ENCODE measurements at regions not wholly inside any gene's neighbourhood (a gene's known extent, or its start where the extent isn't known, plus 50 kb on each side); places are given as distances from the start of the nearest gene placed in this dataset.
"Not testable (repeated sequence)": the region's sequence is repeated elsewhere in the genome, so short reads cannot be mapped to it uniquely, and the experiment has no call there.

DNA sequence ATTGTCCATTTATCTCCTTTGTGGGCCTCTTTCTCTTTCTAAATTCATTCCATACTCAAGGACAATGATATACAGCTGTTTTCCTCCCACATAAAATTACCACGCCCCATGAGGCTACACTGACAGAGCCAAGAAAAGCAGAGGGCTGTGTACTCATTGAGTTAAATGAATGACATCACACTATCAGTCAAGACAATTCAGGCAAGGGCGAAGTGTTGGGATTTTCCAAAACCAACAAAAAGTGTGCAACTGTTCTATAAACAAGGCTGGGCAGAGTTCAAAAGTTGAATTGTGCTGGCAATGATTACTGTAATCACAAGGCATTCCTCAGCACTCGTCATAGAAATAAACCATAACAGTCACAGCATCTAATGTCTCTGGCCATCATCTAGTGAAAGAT lies 799.6 kb upstream of the DIAPH2 start:
- DNase-seq (no peak), ATAC-seq (ENCODE audit: low read depth in 2 of 2) (no peak)
- H3K9me3 Mint-ChIP-seq = peaks cover 0 to 2% (median 0%) of the 10 kb centered on the region in 7 donors
- no peaks in the 10 kb centered on the region for H3K36me3 Mint-ChIP-seq
- H3K27me3 Mint-ChIP-seq = no peaks in the 10 kb centered on the region
- H3K27ac Mint-ChIP-seq = no peak overlapping the region
- no peak overlapping the region for H3K4me3 Mint-ChIP-seq
- H3K4me1 Mint-ChIP-seq = no peaks in the 10 kb centered on the region

GRCh38 chrX:95889279-95889678 lies 795.4 kb upstream of the DIAPH2 start:
- H3K27me3 Mint-ChIP-seq = no peaks in the 10 kb centered on the region
- ATAC-seq (ENCODE audit: low read depth in 2 of 2) = no peak
- no peak overlapping the region for H3K4me3 Mint-ChIP-seq
- no peak overlapping the region for H3K27ac Mint-ChIP-seq
- DNase-seq = no peak
- no peaks in the 10 kb centered on the region for H3K4me1 Mint-ChIP-seq
- H3K36me3 Mint-ChIP-seq = no peaks in the 10 kb centered on the region
- H3K9me3 Mint-ChIP-seq = peaks cover 0 to 3% (median 0%) of the 10 kb centered on the region in 7 donors

GRCh38 chrX:95893636-95894035 lies 791.0 kb upstream of the DIAPH2 start:
- Mint-ChIP-seq H3K27ac (no peak overlapping the region), H3K36me3 (no peaks in the 10 kb centered on the region), H3K4me1 (no peaks in the 10 kb centered on the region)

DNA sequence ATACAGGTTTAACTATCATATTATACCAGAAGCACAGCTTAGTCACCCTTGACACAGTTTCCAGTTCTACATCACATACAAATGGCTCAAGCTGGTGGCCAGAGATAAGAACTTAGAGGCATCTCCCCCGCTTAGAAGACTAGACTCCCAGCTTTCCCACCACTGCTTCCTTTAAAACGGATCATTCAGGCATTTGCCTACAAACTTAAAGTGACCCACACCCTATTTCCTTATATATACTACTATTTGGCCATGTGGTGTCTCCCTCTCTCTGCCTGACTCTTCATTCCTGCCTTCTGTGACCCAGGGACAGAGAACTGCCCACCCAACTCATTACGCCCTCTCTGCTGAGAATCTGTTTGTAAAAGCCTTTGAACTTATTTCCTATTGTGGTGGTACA lies 781.2 kb upstream of the DIAPH2 start:
- no peak overlapping the region for H3K4me3 Mint-ChIP-seq
- ATAC-seq (ENCODE audit: low read depth in 2 of 2) = no peak
- H3K36me3 Mint-ChIP-seq = no peaks in the 10 kb centered on the region
- peak overlapping the region in 1 of 6 donors; percentile 36 for H3K27ac Mint-ChIP-seq
- H3K4me1 Mint-ChIP-seq = no peaks in the 10 kb centered on the region
- H3K27me3 Mint-ChIP-seq = no peaks in the 10 kb centered on the region
- DNase-seq = no peak
- peaks cover 0 to 4% (median 0%) of the 10 kb centered on the region in 7 donors for H3K9me3 Mint-ChIP-seq

More at GRCh38 chrX:95893636-95894035, 791.0 kb upstream of the DIAPH2 start:
- Mint-ChIP-seq H3K4me3 (no peak overlapping the region), H3K9me3 (peaks cover 0 to 3% (median 0%) of the 10 kb centered on the region in 7 donors), H3K27me3 (no peaks in the 10 kb centered on the region)
- DNase-seq (no peak), ATAC-seq (ENCODE audit: low read depth in 2 of 2) (no peak)

- no peak for ATAC-seq (ENCODE audit: low read depth in 2 of 2)
- H3K27me3 Mint-ChIP-seq = no peaks in the 10 kb centered on the region
- H3K9me3 Mint-ChIP-seq = peaks cover 0 to 4% (median 0%) of the 10 kb centered on the region in 7 donors
- H3K4me1 Mint-ChIP-seq = no peaks in the 10 kb centered on the region
- no peak overlapping the region for H3K4me3 Mint-ChIP-seq
- no peaks in the 10 kb centered on the region for H3K36me3 Mint-ChIP-seq
- H3K27ac Mint-ChIP-seq = no peak overlapping the region
- DNase-seq = no peak
Observed at GRCh38 chrX:95903975-95904374, 780.7 kb upstream of the DIAPH2 start.

DNA sequence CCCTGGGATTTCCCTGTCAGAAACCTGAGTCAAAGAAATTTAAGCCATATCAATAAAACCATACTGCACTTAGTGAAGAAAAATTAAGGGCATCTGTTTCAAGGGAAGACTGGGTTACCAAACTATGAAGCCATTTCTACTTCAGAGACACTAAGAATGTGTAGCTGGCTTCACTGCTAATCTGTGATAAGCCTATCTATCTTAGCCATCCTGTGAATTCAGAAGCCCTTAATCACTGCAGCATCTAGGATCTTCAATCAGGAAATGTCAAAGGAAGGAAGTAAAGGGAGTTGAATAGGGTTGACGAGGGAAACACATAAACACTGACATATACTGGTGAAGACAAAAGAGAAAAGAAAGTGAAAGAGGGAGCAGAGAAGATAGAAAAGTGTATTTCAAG lies 777.6 kb upstream of the DIAPH2 start:
- Mint-ChIP-seq H3K27me3 (no peaks in the 10 kb centered on the region), H3K4me3 (no peak overlapping the region), H3K4me1 (no peaks in the 10 kb centered on the region), H3K27ac (no peak overlapping the region), H3K36me3 (no peaks in the 10 kb centered on the region), H3K9me3 (peaks cover 0 to 7% (median 2%) of the 10 kb centered on the region in 7 donors)
- ATAC-seq (ENCODE audit: low read depth in 2 of 2) (no peak), DNase-seq (no peak)

GRCh38 chrX:95911062-95911461 lies 773.6 kb upstream of the DIAPH2 start:
- DNase-seq (no peak), ATAC-seq (ENCODE audit: low read depth in 2 of 2) (no peak)
- Mint-ChIP-seq H3K4me3 (no peak overlapping the region), H3K4me1 (no peaks in the 10 kb centered on the region), H3K36me3 (no peaks in the 10 kb centered on the region), H3K9me3 (peaks cover 0 to 3% (median 2%) of the 10 kb centered on the region in 7 donors), H3K27ac (no peak overlapping the region), H3K27me3 (no peaks in the 10 kb centered on the region)

GRCh38 chrX:95919605-95920004 lies 765.0 kb upstream of the DIAPH2 start:
- H3K9me3 Mint-ChIP-seq = peaks cover 0 to 4% (median 2%) of the 10 kb centered on the region in 7 donors
- H3K4me1 Mint-ChIP-seq = no peaks in the 10 kb centered on the region
- H3K36me3 Mint-ChIP-seq = no peaks in the 10 kb centered on the region
- DNase-seq (no peak), ATAC-seq (ENCODE audit: low read depth in 2 of 2) (no peak)
- no peaks in the 10 kb centered on the region for H3K27me3 Mint-ChIP-seq
- H3K27ac Mint-ChIP-seq = no peak overlapping the region
- no peak overlapping the region for H3K4me3 Mint-ChIP-seq

GRCh38 chrX:95945528-95945927 lies 739.1 kb upstream of the DIAPH2 start:
- H3K9me3 Mint-ChIP-seq = no peaks in the 10 kb centered on the region
- ATAC-seq (ENCODE audit: low read depth in 2 of 2) = no peak
- H3K27ac Mint-ChIP-seq = no peak overlapping the region
- no peak overlapping the region for H3K4me3 Mint-ChIP-seq
- no peaks in the 10 kb centered on the region for H3K27me3 Mint-ChIP-seq
- no peak for DNase-seq
- H3K36me3 Mint-ChIP-seq = no peaks in the 10 kb centered on the region
- no peaks in the 10 kb centered on the region for H3K4me1 Mint-ChIP-seq

DNA sequence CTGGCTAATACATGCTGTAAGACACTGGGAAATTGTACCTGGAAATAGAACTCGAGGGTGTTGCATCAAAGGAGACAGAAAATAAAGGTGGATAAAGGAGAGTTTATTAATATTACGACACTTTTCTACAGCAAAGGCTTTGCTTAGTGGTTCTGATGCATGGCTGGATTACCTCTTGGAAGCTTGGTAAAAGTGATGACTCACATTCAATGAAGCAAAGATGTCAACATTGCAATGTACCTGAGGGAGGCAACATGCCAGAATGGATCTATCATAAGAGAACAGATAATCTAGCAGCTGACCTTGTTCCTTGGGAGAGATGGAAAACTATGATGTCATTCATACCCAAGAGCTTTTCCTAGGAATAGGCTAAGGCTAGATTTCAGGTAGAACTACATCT lies 735.1 kb upstream of the DIAPH2 start:
- DNase-seq (no peak), ATAC-seq (ENCODE audit: low read depth in 2 of 2) (no peak)
- no peaks in the 10 kb centered on the region for H3K4me1 Mint-ChIP-seq
- no peak overlapping the region for H3K27ac Mint-ChIP-seq
- H3K27me3 Mint-ChIP-seq = no peaks in the 10 kb centered on the region
- no peaks in the 10 kb centered on the region for H3K36me3 Mint-ChIP-seq
- H3K9me3 Mint-ChIP-seq = no peaks in the 10 kb centered on the region
- H3K4me3 Mint-ChIP-seq = no peak overlapping the region

DNA sequence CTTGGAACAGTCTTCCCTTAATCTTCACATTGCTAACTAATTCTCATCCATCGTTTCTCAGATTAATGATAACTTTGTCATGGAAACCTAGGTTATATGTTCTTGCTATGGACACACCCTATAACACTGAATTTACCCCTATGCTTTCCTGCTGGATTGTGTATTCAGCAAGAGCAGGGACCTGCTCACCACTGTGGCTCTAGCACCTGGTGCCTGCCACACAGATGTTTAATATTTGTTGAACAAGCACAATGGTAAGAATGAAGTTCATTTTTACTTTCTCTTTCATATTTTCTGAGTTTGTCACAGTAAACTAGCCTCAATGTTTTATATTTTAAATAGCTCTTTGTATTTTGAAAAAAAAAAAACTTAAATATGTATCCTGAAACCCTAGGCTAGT lies 734.0 kb upstream of the DIAPH2 start:
- Mint-ChIP-seq H3K27me3 (no peaks in the 10 kb centered on the region), H3K4me3 (no peak overlapping the region), H3K4me1 (no peaks in the 10 kb centered on the region), H3K9me3 (no peaks in the 10 kb centered on the region), H3K36me3 (no peaks in the 10 kb centered on the region), H3K27ac (no peak overlapping the region)
- ATAC-seq (ENCODE audit: low read depth in 2 of 2) = no peak
- no peak for DNase-seq

GRCh38 chrX:95953564-95953963 lies 731.1 kb upstream of the DIAPH2 start:
- Mint-ChIP-seq H3K36me3 (no peaks in the 10 kb centered on the region), H3K9me3 (peaks cover 0 to 7% (median 2%) of the 10 kb centered on the region in 7 donors), H3K27ac (no peak overlapping the region), H3K27me3 (no peaks in the 10 kb centered on the region), H3K4me3 (no peak overlapping the region), H3K4me1 (no peaks in the 10 kb centered on the region)
- DNase-seq (no peak), ATAC-seq (ENCODE audit: low read depth in 2 of 2) (no peak)

GRCh38 chrX:95956745-95957144 lies 727.9 kb upstream of the DIAPH2 start:
- H3K27ac Mint-ChIP-seq = no peak overlapping the region
- H3K27me3 Mint-ChIP-seq = no peaks in the 10 kb centered on the region
- peaks cover 0 to 14% (median 7%) of the 10 kb centered on the region in 7 donors for H3K9me3 Mint-ChIP-seq
- DNase-seq = no peak
- no peaks in the 10 kb centered on the region for H3K4me1 Mint-ChIP-seq
- H3K4me3 Mint-ChIP-seq = no peak overlapping the region
- ATAC-seq (ENCODE audit: low read depth in 2 of 2) = no peak
- no peaks in the 10 kb centered on the region for H3K36me3 Mint-ChIP-seq

DNA sequence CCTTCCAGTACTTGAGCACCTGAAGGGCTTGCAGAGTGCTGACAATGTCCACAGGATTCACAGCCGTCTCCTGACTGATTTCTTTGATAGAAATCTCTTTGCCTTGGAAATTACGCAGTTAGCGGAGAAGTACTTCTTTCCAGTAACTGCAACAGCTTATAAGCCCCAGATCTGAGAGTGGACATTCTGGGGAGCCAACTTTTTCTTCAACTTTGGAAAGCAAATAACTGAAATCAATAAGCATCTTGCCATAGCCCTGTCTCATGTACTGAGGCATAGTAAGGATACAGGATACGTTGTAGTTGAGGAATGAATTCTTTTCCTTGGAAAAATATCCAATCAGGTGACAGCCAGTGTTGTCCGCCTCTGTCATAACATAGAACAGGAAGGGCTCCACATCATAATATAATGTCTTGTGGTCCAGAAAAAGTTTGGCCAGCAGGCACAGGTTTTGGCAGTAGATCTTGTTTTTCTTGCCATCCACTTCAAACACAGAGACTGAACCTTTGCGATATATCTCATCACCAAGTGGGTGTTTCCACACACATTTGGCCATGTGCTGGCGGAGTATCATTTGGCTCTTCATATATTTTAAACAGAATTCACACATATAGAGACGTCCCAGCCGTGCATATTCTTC lies 711.1 kb upstream of the DIAPH2 start:
- H3K9me3 Mint-ChIP-seq = peaks cover 0 to 16% (median 3%) of the 10 kb centered on the region in 7 donors
- H3K4me3 Mint-ChIP-seq; H3K36me3 Mint-ChIP-seq; H3K4me1 Mint-ChIP-seq; H3K27me3 Mint-ChIP-seq; H3K27ac Mint-ChIP-seq; ATAC-seq (ENCODE audit: low read depth in 2 of 2); DNase-seq: not testable (repeated sequence)

DNA sequence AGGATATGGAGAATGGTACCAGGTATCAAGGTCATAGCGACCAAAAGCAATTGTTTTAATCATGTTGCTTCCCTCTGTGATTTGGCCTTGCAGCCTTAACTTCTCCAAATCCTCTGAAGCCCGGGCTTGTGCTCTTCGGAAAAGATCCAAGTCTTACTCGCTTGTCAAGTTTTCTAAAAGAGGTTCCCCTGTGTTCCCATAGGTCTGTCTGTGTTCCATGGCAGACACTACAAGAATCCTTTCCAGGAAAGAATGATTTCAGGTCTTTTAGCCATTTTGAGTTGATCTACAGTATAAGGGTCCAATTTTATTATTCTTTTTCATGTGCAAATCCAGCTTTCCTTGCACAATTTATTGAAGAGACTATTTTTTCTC lies 710.6 kb upstream of the DIAPH2 start:
- ATAC-seq (ENCODE audit: low read depth in 2 of 2) (no peak), DNase-seq (no peak)
- Mint-ChIP-seq H3K9me3 (peaks cover 0 to 16% (median 3%) of the 10 kb centered on the region in 7 donors), H3K27me3 (no peaks in the 10 kb centered on the region), H3K4me1 (no peaks in the 10 kb centered on the region), H3K36me3 (no peaks in the 10 kb centered on the region), H3K4me3 (no peak overlapping the region), H3K27ac (no peak overlapping the region)

All from naive B cell (primary cell).